Osteoblast (primary cell): ENCODE measurements at regions not wholly inside any gene's neighbourhood (a gene's known extent, or its start where the extent isn't known, plus 50 kb on each side); places are given as distances from the start of the nearest gene placed in this dataset.
A peak's percentile ranks its signal among the peaks of the same experiment; 100 is the strongest.

ENCODE experiments used
- DNase-seq: peaks from one replicate; pipeline ENCODE4 v3.0.0; 2011; ENCODE audit warnings: low spot score, mixed read lengths; ENCODE audit not compliant: insufficient read length; ENCODE audit errors: missing footprints
- H2AFZ ChIP-seq: 2 replicates; pipeline ENCODE4 v1.6.0; 2011; ENCODE audit warnings: mild to moderate bottlenecking, low read length
- H3K27ac ChIP-seq: 2 replicates; pipeline ENCODE4 v1.5.1; 2011; ENCODE audit warnings: mild to moderate bottlenecking, low read depth, low read length, moderate library complexity
- H3K27me3 ChIP-seq: 2 replicates; pipeline ENCODE4 v1.6.0; 2012; ENCODE audit warnings: mild to moderate bottlenecking, control low read depth, inconsistent platforms, low read length, moderate library complexity; ENCODE audit not compliant: insufficient read depth
- H3K36me3 ChIP-seq: 2 replicates; pipeline ENCODE4 v1.5.1; 2011; ENCODE audit warnings: mild to moderate bottlenecking, low read length, control low read depth, moderate library complexity; ENCODE audit not compliant: insufficient read depth
- H3K4me1 ChIP-seq: 2 replicates; pipeline ENCODE4 v1.5.1; 2011; ENCODE audit warnings: mild to moderate bottlenecking, low read length, control low read depth, moderate library complexity; ENCODE audit not compliant: insufficient read depth
- H3K4me2 ChIP-seq: 2 replicates; pipeline ENCODE4 v1.6.0; 2011; ENCODE audit warnings: mild to moderate bottlenecking, low read length; ENCODE audit not compliant: insufficient read depth
- H3K4me3 ChIP-seq: fragments of 200-600 bp; sonication (generic); 3 replicates; pipeline ENCODE4 v1.5.1; 2012; ENCODE audit warnings: mild to moderate bottlenecking, low read length, inconsistent platforms; ENCODE audit not compliant: insufficient read depth
- H3K79me2 ChIP-seq: 2 replicates; pipeline ENCODE4 v1.6.0; 2012; ENCODE audit warnings: mild to moderate bottlenecking, low read length, control low read depth, inconsistent platforms; ENCODE audit not compliant: insufficient read depth
- H3K9me3 ChIP-seq: 2 replicates; pipeline ENCODE4 v1.5.1; 2011; ENCODE audit warnings: low read depth, low read length, control low read depth
- H4K20me1 ChIP-seq: 2 replicates; pipeline ENCODE4 v1.6.0; 2012; ENCODE audit warnings: mild to moderate bottlenecking, low read length, control low read depth; ENCODE audit not compliant: insufficient read depth
- CTCF ChIP-seq: IDR thresholded peaks from 2 replicates; pipeline ENCODE4 v1.5.1; 2011; ENCODE audit warnings: mild to moderate bottlenecking, low read depth, low read length, moderate library complexity; ENCODE audit errors: extremely low read depth

GRCh38 chr9:88661759-88662158 is 126.8 kb downstream of the NXNL2 start:
- H3K27me3 ChIP-seq = no peaks in the 10 kb centered on the region
- peak; percentile 44 for TF ChIP-seq CTCF
- no peaks in the 10 kb centered on the region for H3K79me2 ChIP-seq
- no peaks in the 10 kb centered on the region for H3K9me3 ChIP-seq
- H3K36me3 ChIP-seq = no peaks in the 10 kb centered on the region
- peak; percentile 23 for DNase-seq
- no peak overlapping the region for H3K4me3 ChIP-seq
- H2AFZ ChIP-seq = no peak overlapping the region
- H3K4me2 ChIP-seq = no peak overlapping the region
- peaks cover 16% of the 10 kb centered on the region for H3K4me1 ChIP-seq
- H3K27ac ChIP-seq = no peak overlapping the region
- H4K20me1 ChIP-seq = no peaks in the 10 kb centered on the region

- no peaks in the 10 kb centered on the region for H3K9me3 ChIP-seq
- no peak overlapping the region for H3K4me2 ChIP-seq
- no peak for DNase-seq
- H2AFZ ChIP-seq = no peak overlapping the region
- H3K27me3 ChIP-seq = no peaks in the 10 kb centered on the region
- H3K27ac ChIP-seq = no peak overlapping the region
- TF ChIP-seq CTCF = no peak
- no peaks in the 10 kb centered on the region for H4K20me1 ChIP-seq
- H3K79me2 ChIP-seq = no peaks in the 10 kb centered on the region
- no peak overlapping the region for H3K4me3 ChIP-seq
- no peaks in the 10 kb centered on the region for H3K4me1 ChIP-seq
- no peaks in the 10 kb centered on the region for H3K36me3 ChIP-seq
Measured at GRCh38 chr9:88663771-88664419, 128.9 kb downstream of the NXNL2 start.

- Histone ChIP-seq H2AFZ (no peak overlapping the region), H3K27ac (no peak overlapping the region), H4K20me1 (no peaks in the 10 kb centered on the region), H3K36me3 (no peaks in the 10 kb centered on the region), H3K9me3 (no peaks in the 10 kb centered on the region), H3K79me2 (no peaks in the 10 kb centered on the region), H3K27me3 (no peaks in the 10 kb centered on the region), H3K4me3 (no peak overlapping the region), H3K4me2 (no peak overlapping the region), H3K4me1 (no peaks in the 10 kb centered on the region)
- no peak for DNase-seq
- no peak for TF ChIP-seq CTCF
Measured at GRCh38 chr9:88664773-88665172, 129.8 kb downstream of the NXNL2 start.

- no peak for DNase-seq
- H3K4me2 ChIP-seq = no peak overlapping the region
- peak overlapping the region; percentile 29 for H2AFZ ChIP-seq
- H3K9me3 ChIP-seq = no peaks in the 10 kb centered on the region
- H3K27me3 ChIP-seq = no peaks in the 10 kb centered on the region
- no peak overlapping the region for H3K4me3 ChIP-seq
- no peaks in the 10 kb centered on the region for H3K36me3 ChIP-seq
- no peak overlapping the region for H3K27ac ChIP-seq
- no peaks in the 10 kb centered on the region for H4K20me1 ChIP-seq
- H3K4me1 ChIP-seq = no peaks in the 10 kb centered on the region
- H3K79me2 ChIP-seq = no peaks in the 10 kb centered on the region
- no peak for TF ChIP-seq CTCF
Measured at GRCh38 chr9:88672874-88673689, 138.1 kb downstream of the NXNL2 start.
